Left ventricle myocardium inferior (tissue), 1 donor: ENCODE measurements at regions not wholly inside any gene's neighbourhood (a gene's known extent, or its start where the extent isn't known, plus 50 kb on each side); places are given as distances from the start of the nearest gene placed in this dataset.

Experiments used
- DNase-seq: peaks from one replicate; pipeline ENCODE4 v3.0.0-alpha.2; 2020
- H3K27ac ChIP-seq: fragments of 200-600 bp; replicated peaks from 2 replicates; pipeline ENCODE4 v1.8.0; 2021
- H3K27me3 ChIP-seq: fragments of 200-600 bp; 2 replicates; pipeline ENCODE4 v1.8.0; 2021; ENCODE audit warnings: low read depth
- H3K36me3 ChIP-seq: fragments of 200-600 bp; 2 replicates; pipeline ENCODE4 v1.8.0; 2021
- H3K4me1 ChIP-seq: fragments of 200-600 bp; 2 replicates; pipeline ENCODE4 v1.8.0; 2021
- H3K4me3 ChIP-seq: fragments of 200-600 bp; 2 replicates; pipeline ENCODE4 v1.8.0; 2021; ENCODE audit warnings: mild to moderate bottlenecking, moderate library complexity
- H3K9me3 ChIP-seq: fragments of 200-600 bp; replicated peaks from 2 replicates; pipeline ENCODE4 v1.8.0; 2021
- CTCF ChIP-seq: fragments of 200-600 bp; IDR thresholded peaks from 2 replicates; pipeline ENCODE4 v1.8.0; 2021; ENCODE audit warnings: antibody characterized with exemption, mild to moderate bottlenecking, borderline replicate concordance
- intact Hi-C: fragments of 100-400 bp; cut with micrococcal nuclease; formaldehyde crosslinking; loops from one replicate; pipeline ENCODE4 v1.11.0; 2022
- donor health status: DM: no; HTN: yes; CAD: no; lungs with severe emphysema.

- Histone ChIP-seq H3K36me3 (no peaks in the 10 kb centered on the region), H3K4me3 (peak overlapping the region; percentile 11), H3K27me3 (no peaks in the 10 kb centered on the region), H3K27ac (no peak overlapping the region), H3K9me3 (no peaks in the 10 kb centered on the region), H3K4me1 (peaks cover 41% of the 10 kb centered on the region)
- no peak for TF ChIP-seq CTCF
- no peak for DNase-seq
- intact Hi-C loops = no loop called here
These were observed 77.0 kb upstream of the FOXN3 start for GRCh38 chr14:89493877-89494634.

GRCh38 chr14:89493406-89493805 is 76.4 kb upstream of the FOXN3 start:
- no peak for DNase-seq
- intact Hi-C loops = no loop called here
- no peaks in the 10 kb centered on the region for H3K27me3 ChIP-seq
- no peak overlapping the region for H3K27ac ChIP-seq
- no peak for TF ChIP-seq CTCF
- H3K36me3 ChIP-seq = no peaks in the 10 kb centered on the region
- H3K4me1 ChIP-seq = peaks cover 42% of the 10 kb centered on the region
- H3K4me3 ChIP-seq = peak overlapping the region; percentile 11
- no peaks in the 10 kb centered on the region for H3K9me3 ChIP-seq

- TF ChIP-seq CTCF = no peak
- H3K27ac ChIP-seq = no peak overlapping the region
- H3K9me3 ChIP-seq = no peaks in the 10 kb centered on the region
- H3K4me1 ChIP-seq = peaks cover 42% of the 10 kb centered on the region
- H3K36me3 ChIP-seq = no peaks in the 10 kb centered on the region
- H3K27me3 ChIP-seq = no peaks in the 10 kb centered on the region
- intact Hi-C loops = no loop called here
- DNase-seq = no peak
- H3K4me3 ChIP-seq = no peak overlapping the region
These were observed 74.8 kb upstream of the FOXN3 start for GRCh38 chr14:89491711-89492381.

GRCh38 chr14:89490466-89490865 is 73.4 kb upstream of the FOXN3 start:
- Histone ChIP-seq H3K36me3 (no peaks in the 10 kb centered on the region), H3K9me3 (no peaks in the 10 kb centered on the region), H3K27me3 (no peaks in the 10 kb centered on the region), H3K4me3 (no peak overlapping the region), H3K4me1 (peaks cover 42% of the 10 kb centered on the region), H3K27ac (no peak overlapping the region)
- intact Hi-C loops = no loop called here
- TF ChIP-seq CTCF = no peak
- DNase-seq = no peak

GRCh38 chr14:89489761-89490437 is 72.9 kb upstream of the FOXN3 start:
- DNase-seq = no peak
- no peak for TF ChIP-seq CTCF
- Histone ChIP-seq H3K27me3 (no peaks in the 10 kb centered on the region), H3K9me3 (no peaks in the 10 kb centered on the region), H3K27ac (no peak overlapping the region), H3K36me3 (no peaks in the 10 kb centered on the region), H3K4me1 (peaks cover 42% of the 10 kb centered on the region), H3K4me3 (peak overlapping the region; percentile 27)
- intact Hi-C loops = no loop called here
